ENCODE measurements at regions not wholly inside any gene's neighbourhood (a gene's known extent, or its start where the extent isn't known, plus 50 kb on each side); places are given as distances from the start of the nearest gene placed in this dataset.
A peak's percentile ranks its signal among the peaks of the same experiment; 100 is the strongest.

DNA sequence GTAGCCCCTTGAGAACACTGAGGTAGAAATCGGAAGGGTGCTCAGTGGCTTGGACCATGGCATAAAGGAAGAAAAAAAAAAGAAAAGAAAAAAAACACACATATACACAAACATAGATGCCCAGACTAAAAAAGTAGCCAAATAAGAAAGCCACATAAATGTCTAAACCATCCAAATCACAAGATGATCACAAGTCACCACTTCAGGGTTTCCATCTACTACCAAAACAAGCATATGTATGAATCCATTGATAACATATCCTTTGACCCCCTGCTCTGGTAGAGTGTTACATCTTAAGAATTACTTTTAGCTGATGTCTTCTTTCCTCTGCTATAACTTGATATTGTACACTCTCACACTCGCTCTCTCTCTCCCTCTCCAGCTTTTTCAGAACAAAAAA lies 245.9 kb downstream of the AHR start:
- BruUV-seq (replicated peaks): no TSS peak
- no peak for TF ChIP-seq CTCF (IDR thresholded peaks at IDR 0.05; ENCODE audit: unreplicated experiment)
- Mint-ChIP-seq H3K27ac (ENCODE audit: low read depth, unreplicated experiment) (no peak overlapping the region), H3K4me1 (ENCODE audit: insufficient read depth, unreplicated experiment) (peaks cover 31% of the 10 kb centered on the region), H3K27me3 (ENCODE audit: insufficient read depth, unreplicated experiment) (no peaks in the 10 kb centered on the region), H3K36me3 (ENCODE audit: insufficient read depth, unreplicated experiment) (no peaks in the 10 kb centered on the region), H3K9me3 (ENCODE audit: unreplicated experiment) (no peaks in the 10 kb centered on the region), H3K4me3 (ENCODE audit: unreplicated experiment) (no peak overlapping the region)
- ChIA-PET CTCF (no interaction called here), POLR2A (no interaction called here)
- intact Hi-C loops (cut with micrococcal nuclease): no loop called here
- no peak for DNase-seq (ENCODE audit: unreplicated experiment)

DNA sequence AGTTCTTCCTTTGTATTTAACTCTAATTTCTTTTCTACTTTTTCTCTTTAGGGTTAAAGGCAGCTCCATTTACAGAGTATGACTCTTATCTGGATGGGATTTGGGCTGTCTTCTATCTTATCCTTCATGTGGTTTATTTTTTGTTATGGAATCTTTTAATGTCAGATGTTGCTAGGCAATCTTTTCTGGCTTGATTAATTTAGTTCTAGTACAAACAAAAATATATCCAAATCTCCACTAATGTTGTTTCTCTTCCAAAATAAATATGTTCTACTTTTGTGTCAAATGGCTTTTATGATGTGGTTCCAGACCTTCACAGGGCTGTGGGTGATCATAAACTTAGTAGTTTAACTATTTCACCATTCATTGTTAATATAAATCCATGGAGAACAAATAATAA lies 246.9 kb downstream of the AHR start:
- ChIA-PET CTCF (no interaction called here), POLR2A (no interaction called here)
- Mint-ChIP-seq H3K27ac (ENCODE audit: low read depth, unreplicated experiment) (peak overlapping the region; percentile 69), H3K36me3 (ENCODE audit: insufficient read depth, unreplicated experiment) (no peaks in the 10 kb centered on the region), H3K4me1 (ENCODE audit: insufficient read depth, unreplicated experiment) (peaks cover 31% of the 10 kb centered on the region), H3K9me3 (ENCODE audit: unreplicated experiment) (no peaks in the 10 kb centered on the region), H3K4me3 (ENCODE audit: unreplicated experiment) (no peak overlapping the region), H3K27me3 (ENCODE audit: insufficient read depth, unreplicated experiment) (no peaks in the 10 kb centered on the region)
- no peak for TF ChIP-seq CTCF (IDR thresholded peaks at IDR 0.05; ENCODE audit: unreplicated experiment)
- DNase-seq (ENCODE audit: unreplicated experiment): no peak
- no TSS peak for BruUV-seq (replicated peaks)
- intact Hi-C loops (cut with micrococcal nuclease): no loop called here

DNA sequence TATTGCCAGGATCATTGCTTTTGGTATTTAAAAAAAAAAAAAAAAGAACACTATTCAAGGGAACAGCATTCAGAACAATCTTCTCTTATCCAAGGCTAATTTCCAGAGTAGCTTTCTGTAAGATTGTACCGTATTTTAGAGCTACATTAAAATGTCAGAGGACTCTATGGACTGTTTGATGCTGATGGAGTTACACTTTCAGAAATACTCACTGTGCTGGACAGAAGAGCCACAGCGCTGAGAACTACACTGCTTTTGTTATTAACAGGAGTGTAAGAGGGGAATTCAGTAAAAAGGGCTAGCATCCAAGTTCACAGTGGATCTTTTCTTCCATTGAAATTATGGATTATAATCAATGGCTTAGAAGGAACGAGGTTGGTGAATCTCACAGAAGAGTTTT lies 247.7 kb downstream of the AHR start:
- Mint-ChIP-seq H3K27ac (ENCODE audit: low read depth, unreplicated experiment) (peak overlapping the region; percentile 69), H3K27me3 (ENCODE audit: insufficient read depth, unreplicated experiment) (no peaks in the 10 kb centered on the region), H3K4me1 (ENCODE audit: insufficient read depth, unreplicated experiment) (peaks cover 31% of the 10 kb centered on the region), H3K4me3 (ENCODE audit: unreplicated experiment) (no peak overlapping the region), H3K36me3 (ENCODE audit: insufficient read depth, unreplicated experiment) (no peaks in the 10 kb centered on the region), H3K9me3 (ENCODE audit: unreplicated experiment) (no peaks in the 10 kb centered on the region)
- no TSS peak for BruUV-seq (replicated peaks)
- ChIA-PET POLR2A (interaction anchor here (0.9 to 1.1 kb wide), 3 partner anchors 9 to 14 kb away, joined by 3 read pairs; no protein-coding TSS in a partner anchor), CTCF (interaction anchor here (1.1 kb wide), 1 partner anchor 13 kb away, joined by 3 read pairs; no protein-coding TSS in a partner anchor)
- intact Hi-C loops (cut with micrococcal nuclease): no loop called here
- no peak for TF ChIP-seq CTCF (IDR thresholded peaks at IDR 0.05; ENCODE audit: unreplicated experiment)
- no peak for DNase-seq (ENCODE audit: unreplicated experiment)

GRCh38 chr7:17546592-17546991 lies 248.1 kb downstream of the AHR start:
- no peaks in the 10 kb centered on the region for H3K36me3 Mint-ChIP-seq (ENCODE audit: insufficient read depth, unreplicated experiment)
- H3K27ac Mint-ChIP-seq (ENCODE audit: low read depth, unreplicated experiment): peak overlapping the region; percentile 69
- ChIA-PET POLR2A (interaction anchor here (0.9 to 1.1 kb wide), 3 partner anchors 10 to 13 kb away, joined by 3 read pairs; no protein-coding TSS in a partner anchor), CTCF (interaction anchor here (1.1 kb wide), 1 partner anchor 12 kb away, joined by 3 read pairs; no protein-coding TSS in a partner anchor)
- H3K27me3 Mint-ChIP-seq (ENCODE audit: insufficient read depth, unreplicated experiment): no peaks in the 10 kb centered on the region
- H3K9me3 Mint-ChIP-seq (ENCODE audit: unreplicated experiment): no peaks in the 10 kb centered on the region
- intact Hi-C loops (cut with micrococcal nuclease): no loop called here
- BruUV-seq (replicated peaks): no TSS peak
- peaks cover 31% of the 10 kb centered on the region for H3K4me1 Mint-ChIP-seq (ENCODE audit: insufficient read depth, unreplicated experiment)
- no peak for TF ChIP-seq CTCF (IDR thresholded peaks at IDR 0.05; ENCODE audit: unreplicated experiment)
- H3K4me3 Mint-ChIP-seq (ENCODE audit: unreplicated experiment): no peak overlapping the region
- peak; percentile 94 for DNase-seq (ENCODE audit: unreplicated experiment)
